HG03354 (cell line): ENCODE measurements at regions not wholly inside any gene's neighbourhood (a gene's known extent, or its start where the extent isn't known, plus 50 kb on each side); places are given as distances from the start of the nearest gene placed in this dataset.

Experiments
- ATAC-seq: cut with Tn5 transposase; IDR thresholded peaks from one replicate; pipeline ENCODE4 v1.9.1; 2021; ENCODE audit warnings: mild to moderate bottlenecking; ENCODE audit not compliant: unreplicated experiment, poor library complexity, severe bottlenecking

GRCh38 chrX:43002526-43003203 is 224.7 kb upstream of the PPP1R2C start:
- peak; percentile 90 for ATAC-seq

GRCh38 chrX:43003204-43003565 is 225.2 kb upstream of the PPP1R2C start:
- ATAC-seq, result peak; percentile 39

- ATAC-seq, result no peak
Observed at GRCh38 chrX:43003939-43004338, 226.0 kb upstream of the PPP1R2C start.

- ATAC-seq, result no peak
Observed at GRCh38 chrX:43005561-43005960, 227.6 kb upstream of the PPP1R2C start.

GRCh38 chrX:43008356-43008755 is 230.4 kb upstream of the PPP1R2C start:
- no peak for ATAC-seq

GRCh38 chrX:43016021-43016420 is 238.1 kb upstream of the PPP1R2C start:
- ATAC-seq, result no peak

- no peak for ATAC-seq
Observed at GRCh38 chrX:43018031-43018430, 240.1 kb upstream of the PPP1R2C start.

GRCh38 chrX:43019021-43019420 is 241.1 kb upstream of the PPP1R2C start:
- no peak for ATAC-seq

- no peak for ATAC-seq
Observed at GRCh38 chrX:43025806-43026315, 247.9 kb upstream of the PPP1R2C start.

GRCh38 chrX:43064096-43064495 is 286.1 kb upstream of the PPP1R2C start:
- ATAC-seq, result no peak

GRCh38 chrX:43065978-43066377 is 288.0 kb upstream of the PPP1R2C start:
- ATAC-seq, result no peak

GRCh38 chrX:43068639-43069038 is 290.7 kb upstream of the PPP1R2C start:
- ATAC-seq, result no peak

GRCh38 chrX:43083016-43083415 is 305.1 kb upstream of the PPP1R2C start:
- ATAC-seq, result no peak

- ATAC-seq, result no peak
Observed at GRCh38 chrX:43087830-43088229, 309.9 kb upstream of the PPP1R2C start.

- no peak for ATAC-seq
Observed at GRCh38 chrX:43096830-43097229, 318.9 kb upstream of the PPP1R2C start.

GRCh38 chrX:43106009-43106408 is 328.0 kb upstream of the PPP1R2C start:
- ATAC-seq, result no peak

GRCh38 chrX:43108828-43109227 is 330.9 kb upstream of the PPP1R2C start:
- no peak for ATAC-seq

- no peak for ATAC-seq
Observed at GRCh38 chrX:43121637-43122036, 343.7 kb upstream of the PPP1R2C start.

- no peak for ATAC-seq
Observed at GRCh38 chrX:43139645-43140044, 361.7 kb upstream of the PPP1R2C start.

GRCh38 chrX:43140582-43140981 is 362.6 kb upstream of the PPP1R2C start:
- no peak for ATAC-seq

GRCh38 chrX:43141885-43142284 is 363.9 kb upstream of the PPP1R2C start:
- no peak for ATAC-seq

GRCh38 chrX:43148305-43148704 is 370.3 kb upstream of the PPP1R2C start:
- no peak for ATAC-seq
